ENCODE measurements at regions not wholly inside any gene's neighbourhood (a gene's known extent, or its start where the extent isn't known, plus 50 kb on each side); places are given as distances from the start of the nearest gene placed in this dataset.

DNA sequence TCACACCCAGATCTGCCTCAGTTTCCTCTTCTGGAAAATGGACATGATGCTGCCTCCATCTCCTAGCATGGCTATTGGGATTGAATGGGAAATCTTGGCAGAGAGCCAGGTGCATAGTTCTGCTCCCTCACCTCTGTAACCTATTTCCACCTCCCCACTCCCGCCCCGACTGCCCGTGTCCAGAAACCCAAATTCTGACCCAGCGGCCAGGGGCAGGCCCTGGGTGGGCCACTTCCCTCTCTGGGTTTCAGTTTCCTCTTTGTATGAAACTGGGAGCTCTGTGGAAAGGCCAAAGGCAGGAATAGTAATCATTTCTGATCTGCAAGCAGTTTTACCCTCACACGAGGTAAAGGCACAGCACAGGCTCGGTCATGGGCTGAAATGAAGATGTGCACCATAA, 74.1 kb upstream of the DUSP5 start:
- no peak for TF ChIP-seq CTCF (IDR thresholded peaks at IDR 0.05; ENCODE audit: unreplicated experiment)
- H3K27me3 Mint-ChIP-seq (ENCODE audit: low read depth), result no peaks in the 10 kb centered on the region
- H3K4me1 Mint-ChIP-seq, result peaks cover 21% of the 10 kb centered on the region
- no peaks in the 10 kb centered on the region for H3K9me3 Mint-ChIP-seq
- no peak overlapping the region for H3K4me3 Mint-ChIP-seq
- H3K36me3 Mint-ChIP-seq, result no peaks in the 10 kb centered on the region
- no peak for DNase-seq (ENCODE audit: low spot score in 2 of 2, unreplicated experiment in 2 of 2)
- H3K27ac Mint-ChIP-seq, result no peak overlapping the region

- TF ChIP-seq CTCF (IDR thresholded peaks at IDR 0.05; ENCODE audit: unreplicated experiment), result no peak
- H3K27me3 Mint-ChIP-seq (ENCODE audit: low read depth), result no peaks in the 10 kb centered on the region
- no peak overlapping the region for H3K4me3 Mint-ChIP-seq
- peak overlapping the region; percentile 43 for H3K27ac Mint-ChIP-seq
- no peak for DNase-seq (ENCODE audit: low spot score in 2 of 2, unreplicated experiment in 2 of 2)
- H3K4me1 Mint-ChIP-seq, result peaks cover 18% of the 10 kb centered on the region
- H3K9me3 Mint-ChIP-seq, result no peaks in the 10 kb centered on the region
- no peaks in the 10 kb centered on the region for H3K36me3 Mint-ChIP-seq
Measured at GRCh38 chr10:110425684-110426293, 71.9 kb upstream of the DUSP5 start.

GRCh38 chr10:110426294-110427181, 71.2 kb upstream of the DUSP5 start:
- Mint-ChIP-seq H3K27me3 (ENCODE audit: low read depth) (no peaks in the 10 kb centered on the region), H3K4me3 (no peak overlapping the region), H3K27ac (peak overlapping the region; percentile 56), H3K9me3 (no peaks in the 10 kb centered on the region), H3K4me1 (peaks cover 16% of the 10 kb centered on the region), H3K36me3 (no peaks in the 10 kb centered on the region)
- TF ChIP-seq CTCF (IDR thresholded peaks at IDR 0.05; ENCODE audit: unreplicated experiment), result no peak
- DNase-seq (ENCODE audit: low spot score in 2 of 2, unreplicated experiment in 2 of 2), result no peak

DNA sequence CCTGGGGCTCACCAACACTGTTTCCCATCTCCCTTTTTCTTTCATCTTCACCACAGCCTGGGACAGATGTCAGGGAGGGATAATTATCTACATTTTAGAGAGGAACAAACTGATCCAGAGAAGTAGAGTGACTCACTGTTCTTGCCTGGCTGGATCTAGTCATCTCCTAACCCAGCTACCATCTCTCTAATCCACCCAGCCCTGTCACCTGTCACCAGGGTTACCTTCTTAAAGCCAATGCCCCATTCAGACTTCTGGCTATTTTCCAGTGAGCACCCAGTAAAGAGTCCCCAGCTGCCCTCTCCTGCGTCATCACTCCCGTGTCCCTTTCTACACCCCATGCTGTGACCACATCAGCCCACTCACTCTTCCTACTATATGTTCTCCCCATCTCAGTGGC, 68.4 kb upstream of the DUSP5 start:
- H3K4me3 Mint-ChIP-seq, result no peak overlapping the region
- no peaks in the 10 kb centered on the region for H3K27me3 Mint-ChIP-seq (ENCODE audit: low read depth)
- DNase-seq (ENCODE audit: low spot score in 2 of 2, unreplicated experiment in 2 of 2), result no peak
- H3K4me1 Mint-ChIP-seq, result peaks cover 11% of the 10 kb centered on the region
- H3K36me3 Mint-ChIP-seq, result no peaks in the 10 kb centered on the region
- H3K9me3 Mint-ChIP-seq, result no peaks in the 10 kb centered on the region
- no peak for TF ChIP-seq CTCF (IDR thresholded peaks at IDR 0.05; ENCODE audit: unreplicated experiment)
- H3K27ac Mint-ChIP-seq, result no peak overlapping the region

DNA sequence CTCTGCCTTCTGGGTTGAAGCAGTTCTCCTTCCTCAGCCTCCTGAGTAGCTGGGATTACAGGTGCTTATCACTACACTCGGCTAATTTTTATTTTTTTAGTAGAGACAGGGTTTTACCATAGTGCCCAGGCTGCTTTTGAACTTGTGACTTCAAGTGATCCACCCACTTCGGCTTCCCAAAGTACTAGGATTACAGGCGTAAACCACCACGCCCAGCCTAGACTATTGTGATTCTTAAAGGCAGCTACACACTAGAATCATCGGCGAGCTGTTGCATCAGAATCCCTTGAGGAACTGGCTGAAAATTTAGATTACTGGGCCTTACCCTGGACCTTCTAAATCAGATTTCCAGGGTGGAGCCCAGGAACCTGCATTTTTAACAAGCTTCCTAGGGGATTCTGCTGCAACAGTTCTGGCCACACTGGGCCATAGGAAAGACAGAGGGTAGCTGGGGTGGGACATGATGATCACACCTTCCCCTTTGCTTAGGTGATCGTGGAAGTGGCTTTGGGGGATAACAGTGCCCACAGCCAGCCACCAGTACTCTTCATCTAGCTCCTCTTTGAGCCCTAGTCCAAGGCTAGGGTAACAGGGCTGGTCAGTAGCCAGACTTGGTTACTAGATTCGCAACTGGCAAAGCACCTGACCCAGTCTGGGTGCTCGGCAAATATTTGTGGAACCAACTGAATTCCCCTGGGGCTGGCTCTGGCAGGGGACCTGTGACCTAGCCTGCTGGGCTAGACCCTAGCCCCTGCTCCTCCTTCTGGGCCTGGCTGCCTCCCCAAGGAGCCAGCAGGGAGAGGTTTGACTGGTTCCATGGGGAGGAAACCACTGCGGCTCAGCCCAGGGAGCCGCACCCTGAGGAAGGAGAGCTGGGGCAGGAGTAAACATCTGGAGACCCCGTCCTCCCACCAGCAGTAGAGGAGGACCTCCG, 67.1 kb upstream of the DUSP5 start:
- no peaks in the 10 kb centered on the region for H3K27me3 Mint-ChIP-seq (ENCODE audit: low read depth)
- no peaks in the 10 kb centered on the region for H3K9me3 Mint-ChIP-seq
- no peak overlapping the region for H3K4me3 Mint-ChIP-seq
- peaks cover 11% of the 10 kb centered on the region for H3K4me1 Mint-ChIP-seq
- no peaks in the 10 kb centered on the region for H3K36me3 Mint-ChIP-seq
- H3K27ac Mint-ChIP-seq, result no peak overlapping the region
- no peak for TF ChIP-seq CTCF (IDR thresholded peaks at IDR 0.05; ENCODE audit: unreplicated experiment)
- no peak for DNase-seq (ENCODE audit: low spot score in 2 of 2, unreplicated experiment in 2 of 2)

Data from mesothelial cell of epicardium (in vitro differentiated cells).